ENCODE measurements at regions not wholly inside any gene's neighbourhood (a gene's known extent, or its start where the extent isn't known, plus 50 kb on each side); places are given as distances from the start of the nearest gene placed in this dataset.

DNA sequence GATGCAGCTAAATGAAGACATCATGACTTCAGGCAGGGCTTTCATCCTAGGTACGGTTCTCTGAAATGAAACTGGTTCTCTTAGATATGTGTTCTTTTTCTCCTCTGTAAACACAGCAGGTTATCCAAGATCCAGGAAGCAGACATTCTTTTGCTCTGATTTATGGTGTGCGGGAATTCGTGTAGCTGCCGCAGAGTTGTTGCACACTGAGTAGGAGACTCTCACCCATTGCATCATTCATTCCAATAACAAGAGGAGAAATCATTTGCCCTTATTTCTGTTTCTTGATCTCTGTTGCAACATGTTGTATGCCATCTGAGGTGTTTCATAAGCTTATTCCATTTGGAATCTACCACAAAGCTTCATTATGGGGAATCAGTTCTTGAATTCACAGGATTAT, 133.6 kb upstream of the VCX2 start:
- TF ChIP-seq, protein P1, sequence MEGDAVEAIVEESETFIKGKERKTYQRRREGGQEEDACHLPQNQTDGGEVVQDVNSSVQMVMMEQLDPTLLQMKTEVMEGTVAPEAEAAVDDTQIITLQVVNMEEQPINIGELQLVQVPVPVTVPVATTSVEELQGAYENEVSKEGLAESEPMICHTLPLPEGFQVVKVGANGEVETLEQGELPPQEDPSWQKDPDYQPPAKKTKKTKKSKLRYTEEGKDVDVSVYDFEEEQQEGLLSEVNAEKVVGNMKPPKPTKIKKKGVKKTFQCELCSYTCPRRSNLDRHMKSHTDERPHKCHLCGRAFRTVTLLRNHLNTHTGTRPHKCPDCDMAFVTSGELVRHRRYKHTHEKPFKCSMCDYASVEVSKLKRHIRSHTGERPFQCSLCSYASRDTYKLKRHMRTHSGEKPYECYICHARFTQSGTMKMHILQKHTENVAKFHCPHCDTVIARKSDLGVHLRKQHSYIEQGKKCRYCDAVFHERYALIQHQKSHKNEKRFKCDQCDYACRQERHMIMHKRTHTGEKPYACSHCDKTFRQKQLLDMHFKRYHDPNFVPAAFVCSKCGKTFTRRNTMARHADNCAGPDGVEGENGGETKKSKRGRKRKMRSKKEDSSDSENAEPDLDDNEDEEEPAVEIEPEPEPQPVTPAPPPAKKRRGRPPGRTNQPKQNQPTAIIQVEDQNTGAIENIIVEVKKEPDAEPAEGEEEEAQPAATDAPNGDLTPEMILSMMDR (IDR thresholded peaks at IDR 0.05; ENCODE audit: low read length), result no peak
- no peak for TF ChIP-seq EZH2 (IDR thresholded peaks at IDR 0.05; ENCODE audit: borderline replicate concordance, low read length)
